Body of pancreas (tissue), 4 donors: ENCODE measurements at regions not wholly inside any gene's neighbourhood (a gene's known extent, or its start where the extent isn't known, plus 50 kb on each side); places are given as distances from the start of the nearest gene placed in this dataset.

Experiments used
- CTCF ChIP-seq, 7 experiments: fragments of 450-650 bp in 4 of 7; fragments of 200-600 bp in 3 of 7; sonication (generic) in 3 of 7; IDR thresholded peaks; one replicate each; pipeline ENCODE4 v1.5.1; 2016 to 2019; ENCODE audit warnings: antibody characterized with exemption in 7 of 7
- POLR2A ChIP-seq, 3 donors: fragments of 450-650 bp; IDR thresholded peaks; one replicate each; pipeline ENCODE4 v1.6.1; 2016; ENCODE audit warnings: antibody characterized with exemption in 3 of 3, mild to moderate bottlenecking in 2 of 3

DNA sequence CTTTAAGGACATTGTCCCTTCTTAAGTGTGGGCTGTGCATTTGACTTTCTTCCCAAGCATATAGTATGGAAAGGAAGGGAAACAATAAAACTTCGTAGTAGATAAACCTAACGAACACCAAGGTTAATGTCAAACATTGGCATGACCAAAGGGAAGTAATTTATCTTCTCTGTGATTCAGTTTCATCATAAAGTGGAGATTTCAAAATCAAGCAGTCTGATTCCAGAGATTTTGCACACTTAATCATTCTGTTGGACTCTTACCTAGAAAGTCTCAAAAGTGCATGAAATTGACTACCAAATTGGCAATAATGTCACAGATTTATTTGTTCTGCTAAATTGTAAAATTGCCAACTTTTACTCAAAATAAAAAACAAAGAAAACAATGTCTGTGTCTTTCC, 559.7 kb downstream of the JRKL start:
- no peak for TF ChIP-seq CTCF (IDR thresholded peaks at IDR 0.05)
- no peak for TF ChIP-seq POLR2A (IDR thresholded peaks at IDR 0.05)
